Ovary (tissue), 3 donors: ENCODE measurements at regions not wholly inside any gene's neighbourhood (a gene's known extent, or its start where the extent isn't known, plus 50 kb on each side); places are given as distances from the start of the nearest gene placed in this dataset.

Experiments used
- EP300 ChIP-seq: sonication (generic); formaldehyde crosslinking; IDR thresholded peaks from one replicate; pipeline ENCODE4 v1.6.1; 2017; ENCODE audit warnings: antibody characterized with exemption
- POLR2A ChIP-seq: fragments of 450-650 bp; IDR thresholded peaks from one replicate; pipeline ENCODE4 v1.6.1; 2017; ENCODE audit warnings: antibody characterized with exemption, mild to moderate bottlenecking, moderate library complexity
- TF ChIP-seq, protein P1 (sequence below), 3 donors: fragments of 450-650 bp in 2 of 3; fragments of 200-600 bp in 1 of 3; IDR thresholded peaks; one replicate each; pipeline versions ENCODE4 v1.5.1 to v1.8.0; 2016 to 2022; ENCODE audit warnings: antibody characterized with exemption in 3 of 3, mild to moderate bottlenecking in 1 of 3
- donor health status: DM: no; HTN: no; CAD: no.

DNA sequence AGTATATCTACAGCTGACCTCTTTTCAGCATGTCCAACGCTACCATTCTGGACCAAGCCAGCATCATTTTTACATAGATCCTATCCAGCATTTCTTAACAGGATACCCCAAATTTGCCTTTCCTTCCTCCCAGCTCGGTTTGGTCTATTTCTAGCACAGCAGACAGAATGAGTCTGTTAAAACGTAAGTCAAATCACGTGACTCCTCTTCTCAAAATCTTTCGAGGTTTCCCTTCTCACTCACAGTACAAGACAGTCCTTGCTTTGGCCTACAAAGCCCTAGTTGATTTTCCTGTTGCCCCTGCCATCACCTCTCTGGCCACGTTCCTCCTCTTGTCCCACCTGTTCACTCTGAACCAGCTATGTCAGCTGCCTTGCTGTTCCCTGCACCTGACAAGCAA, 711.7 kb downstream of the SORCS3 start:
- no peak for TF ChIP-seq POLR2A
- TF ChIP-seq, protein P1, sequence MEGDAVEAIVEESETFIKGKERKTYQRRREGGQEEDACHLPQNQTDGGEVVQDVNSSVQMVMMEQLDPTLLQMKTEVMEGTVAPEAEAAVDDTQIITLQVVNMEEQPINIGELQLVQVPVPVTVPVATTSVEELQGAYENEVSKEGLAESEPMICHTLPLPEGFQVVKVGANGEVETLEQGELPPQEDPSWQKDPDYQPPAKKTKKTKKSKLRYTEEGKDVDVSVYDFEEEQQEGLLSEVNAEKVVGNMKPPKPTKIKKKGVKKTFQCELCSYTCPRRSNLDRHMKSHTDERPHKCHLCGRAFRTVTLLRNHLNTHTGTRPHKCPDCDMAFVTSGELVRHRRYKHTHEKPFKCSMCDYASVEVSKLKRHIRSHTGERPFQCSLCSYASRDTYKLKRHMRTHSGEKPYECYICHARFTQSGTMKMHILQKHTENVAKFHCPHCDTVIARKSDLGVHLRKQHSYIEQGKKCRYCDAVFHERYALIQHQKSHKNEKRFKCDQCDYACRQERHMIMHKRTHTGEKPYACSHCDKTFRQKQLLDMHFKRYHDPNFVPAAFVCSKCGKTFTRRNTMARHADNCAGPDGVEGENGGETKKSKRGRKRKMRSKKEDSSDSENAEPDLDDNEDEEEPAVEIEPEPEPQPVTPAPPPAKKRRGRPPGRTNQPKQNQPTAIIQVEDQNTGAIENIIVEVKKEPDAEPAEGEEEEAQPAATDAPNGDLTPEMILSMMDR (IDR thresholded peaks at IDR 0.05) = no peak
- no peak for TF ChIP-seq EP300
